ENCODE measurements at regions not wholly inside any gene's neighbourhood (a gene's known extent, or its start where the extent isn't known, plus 50 kb on each side); places are given as distances from the start of the nearest gene placed in this dataset.
A peak's percentile ranks its signal among the peaks of the same experiment; 100 is the strongest.

DNA sequence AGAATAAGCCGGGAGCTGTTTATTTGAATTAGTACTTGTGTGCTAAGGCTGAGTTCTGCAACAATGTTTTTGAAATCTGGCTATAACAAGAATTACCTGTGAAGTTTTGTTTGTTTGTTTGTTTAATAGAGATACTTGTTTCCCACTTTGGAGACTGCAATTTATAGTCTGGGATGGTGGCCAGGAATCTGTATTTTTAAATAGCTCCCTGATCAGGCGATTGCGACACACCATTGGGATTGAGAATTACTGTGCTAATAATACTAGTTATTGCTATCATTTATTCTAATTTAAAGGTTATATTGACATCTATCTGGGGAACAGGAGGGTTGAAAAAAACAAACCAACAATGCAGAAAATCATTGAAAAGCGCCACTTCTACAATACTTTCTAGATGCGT is 951.6 kb upstream of the TENM3 start:
- Histone ChIP-seq H3K27ac (no peak overlapping the region), H3K36me3 (no peaks in the 10 kb centered on the region), H3K9me3 (no peaks in the 10 kb centered on the region), H3K4me3 (no peak overlapping the region), H3K27me3 (no peaks in the 10 kb centered on the region), H3K4me1 (peaks cover 0 to 24% (median 0%) of the 10 kb centered on the region in 9 donors)
- no peak for ATAC-seq
- intact Hi-C loops (cut with DNase I): no loop called here
- 64 to 76% methylated on average over 5 of the region's 5 CpGs for WGBS, 2 donors
- TF ChIP-seq, protein P1, sequence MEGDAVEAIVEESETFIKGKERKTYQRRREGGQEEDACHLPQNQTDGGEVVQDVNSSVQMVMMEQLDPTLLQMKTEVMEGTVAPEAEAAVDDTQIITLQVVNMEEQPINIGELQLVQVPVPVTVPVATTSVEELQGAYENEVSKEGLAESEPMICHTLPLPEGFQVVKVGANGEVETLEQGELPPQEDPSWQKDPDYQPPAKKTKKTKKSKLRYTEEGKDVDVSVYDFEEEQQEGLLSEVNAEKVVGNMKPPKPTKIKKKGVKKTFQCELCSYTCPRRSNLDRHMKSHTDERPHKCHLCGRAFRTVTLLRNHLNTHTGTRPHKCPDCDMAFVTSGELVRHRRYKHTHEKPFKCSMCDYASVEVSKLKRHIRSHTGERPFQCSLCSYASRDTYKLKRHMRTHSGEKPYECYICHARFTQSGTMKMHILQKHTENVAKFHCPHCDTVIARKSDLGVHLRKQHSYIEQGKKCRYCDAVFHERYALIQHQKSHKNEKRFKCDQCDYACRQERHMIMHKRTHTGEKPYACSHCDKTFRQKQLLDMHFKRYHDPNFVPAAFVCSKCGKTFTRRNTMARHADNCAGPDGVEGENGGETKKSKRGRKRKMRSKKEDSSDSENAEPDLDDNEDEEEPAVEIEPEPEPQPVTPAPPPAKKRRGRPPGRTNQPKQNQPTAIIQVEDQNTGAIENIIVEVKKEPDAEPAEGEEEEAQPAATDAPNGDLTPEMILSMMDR (IDR thresholded peaks at IDR 0.05): no peak
- DNase-seq: no peak

- Histone ChIP-seq H3K27me3 (no peaks in the 10 kb centered on the region), H3K4me1 (peaks cover 0 to 24% (median 0%) of the 10 kb centered on the region in 9 donors), H3K27ac (peak overlapping the region in 6 of 10 donors; percentile 13 to 67 (median 61)), H3K36me3 (no peaks in the 10 kb centered on the region), H3K9me3 (peaks cover 0 to 10% (median 3%) of the 10 kb centered on the region in 11 donors), H3K4me3 (peak overlapping the region in 3 of 10 donors; percentile 36 to 44 (median 44))
- peak; percentile 21 to 85 (median 68) for ATAC-seq
- 37 to 42% methylated on average over 3 of the region's 3 CpGs for WGBS, 2 donors
- no peak for DNase-seq
- intact Hi-C loops (cut with DNase I): no loop called here
- TF ChIP-seq, protein P1 (IDR thresholded peaks at IDR 0.05): no peak
Observed at GRCh38 chr4:181293014-181293413, 950.2 kb upstream of the TENM3 start.

DNA sequence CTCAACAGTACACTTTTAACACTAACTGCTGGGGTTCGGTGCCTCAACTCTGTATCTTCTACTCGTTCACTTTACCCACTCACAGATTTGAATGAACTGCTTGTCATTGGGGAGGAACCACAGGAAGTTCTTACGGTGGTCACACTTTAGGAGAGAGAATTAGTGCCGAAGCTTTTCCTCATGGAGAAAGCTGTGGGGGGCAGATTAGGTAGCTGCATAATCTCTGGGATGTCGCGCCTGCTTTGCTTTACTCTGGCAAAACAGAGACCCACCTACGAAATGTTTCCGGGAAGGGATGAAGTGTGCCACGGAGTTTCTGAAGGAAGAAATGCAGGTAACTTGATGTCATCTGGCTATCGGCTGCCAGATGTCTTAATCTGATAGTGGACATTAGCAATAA is 949.7 kb upstream of the TENM3 start:
- Histone ChIP-seq H3K27ac (peak overlapping the region in 6 of 10 donors; percentile 13 to 67 (median 61)), H3K27me3 (no peaks in the 10 kb centered on the region), H3K4me3 (peak overlapping the region in 6 of 10 donors; percentile 10 to 44 (median 34)), H3K9me3 (peaks cover 0 to 15% (median 5%) of the 10 kb centered on the region in 11 donors), H3K4me1 (peaks cover 0 to 24% (median 0%) of the 10 kb centered on the region in 9 donors), H3K36me3 (no peaks in the 10 kb centered on the region)
- 29 to 30% methylated on average over 10 of the region's 10 CpGs for WGBS, 2 donors
- intact Hi-C loops (cut with DNase I): no loop called here
- ATAC-seq: peak in 6 of 8 donors; percentile 9 to 49 (median 29)
- TF ChIP-seq, protein P1 (IDR thresholded peaks at IDR 0.05): no peak
- no peak for DNase-seq

DNA sequence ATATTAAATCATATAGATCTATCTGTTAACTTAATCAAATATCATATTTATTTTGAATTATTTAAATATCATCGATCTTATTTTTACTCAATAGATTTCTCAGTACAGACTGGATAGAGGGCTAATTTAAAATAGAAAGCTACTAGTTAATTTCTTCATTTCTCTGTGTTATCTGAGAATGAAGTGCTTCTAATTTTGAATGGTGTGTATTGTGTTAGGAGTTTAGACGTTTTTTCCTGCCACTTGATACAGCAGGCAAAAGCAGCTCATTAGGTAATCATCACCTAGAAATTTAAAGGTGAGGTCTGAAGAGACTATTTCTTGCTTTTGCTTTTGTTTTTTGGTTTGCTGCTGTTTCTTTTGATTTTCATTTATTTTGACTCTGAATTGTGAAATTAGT is 948.8 kb upstream of the TENM3 start:
- peak in 6 of 8 donors; percentile 34 to 85 (median 76) for ATAC-seq
- H3K27me3 ChIP-seq: no peaks in the 10 kb centered on the region
- no peaks in the 10 kb centered on the region for H3K36me3 ChIP-seq
- TF ChIP-seq, protein P1 (IDR thresholded peaks at IDR 0.05): no peak
- no peak for DNase-seq
- 20 to 40% methylated on average over 2 of the region's 2 CpGs for WGBS, 2 donors
- H3K4me1 ChIP-seq: peaks cover 0 to 24% (median 0%) of the 10 kb centered on the region in 9 donors
- H3K9me3 ChIP-seq: peaks cover 0 to 18% (median 5%) of the 10 kb centered on the region in 11 donors
- H3K4me3 ChIP-seq: peak overlapping the region in 5 of 10 donors; percentile 29 to 44 (median 36)
- intact Hi-C loops (cut with DNase I): no loop called here
- H3K27ac ChIP-seq: peak overlapping the region in 6 of 10 donors; percentile 20 to 67 (median 61)
